Ectodermal cell (in vitro differentiated cells): ENCODE measurements at regions not wholly inside any gene's neighbourhood (a gene's known extent, or its start where the extent isn't known, plus 50 kb on each side); places are given as distances from the start of the nearest gene placed in this dataset.

Source experiments
- H3K27ac ChIP-seq: 2 replicates; pipeline ENCODE4 v1.7.0; 2013; ENCODE audit warnings: mild to moderate bottlenecking, low read depth, low read length; ENCODE audit not compliant: insufficient read depth, poor library complexity, severe bottlenecking
- H3K27me3 ChIP-seq: 2 replicates; pipeline ENCODE4 v1.7.0; 2013; ENCODE audit warnings: mild to moderate bottlenecking, low read length; ENCODE audit not compliant: insufficient read depth, control insufficient read depth, poor library complexity, severe bottlenecking
- H3K36me3 ChIP-seq: one replicate; pipeline ENCODE4 v1.7.0; 2013; ENCODE audit warnings: low read length; ENCODE audit not compliant: control insufficient read depth, insufficient read depth
- H3K4me1 ChIP-seq: one replicate; pipeline ENCODE4 v1.7.0; 2013; ENCODE audit warnings: low read length; ENCODE audit not compliant: control insufficient read depth, insufficient read depth
- H3K4me3 ChIP-seq: 2 replicates; pipeline ENCODE4 v1.7.0; 2013; ENCODE audit warnings: low read depth, low read length, control low read depth; ENCODE audit not compliant: insufficient read depth
- H3K9me3 ChIP-seq: 2 replicates; pipeline ENCODE4 v1.7.0; 2013; ENCODE audit warnings: mild to moderate bottlenecking, low read length, moderate library complexity; ENCODE audit not compliant: control insufficient read depth
- WGBS, 2 experiments: methylation state at CpG; one replicate each; pipeline ENCODE4 v1.1.7; 2013; ENCODE audit warnings: missing lambda C conversion rate in 2 of 2; 5-methylcytosine and 5-hydroxymethylcytosine counted together

DNA sequence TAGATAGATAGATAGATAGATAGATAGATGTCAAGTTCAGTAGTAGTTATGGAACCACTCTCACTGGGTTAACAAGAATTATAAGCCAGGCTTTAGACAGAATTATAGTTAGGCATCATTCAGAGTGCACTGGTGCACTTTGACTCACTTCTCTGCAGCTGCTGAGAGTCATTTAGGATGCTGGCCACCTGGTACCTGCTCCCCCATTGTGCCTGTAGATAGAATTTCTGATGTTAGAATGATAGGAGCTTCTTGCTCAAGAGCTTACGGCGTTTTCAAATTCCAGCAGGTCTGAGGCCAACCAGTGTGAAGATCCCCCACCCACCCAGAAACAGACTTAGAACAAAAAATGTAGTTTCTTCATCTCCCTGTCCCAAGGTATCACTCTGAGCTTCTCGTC is 107.8 kb upstream of the HMCN1 start:
- 91 to 95% methylated on average over 3 of the region's 3 CpGs for WGBS, 2 experiments
- no peaks in the 10 kb centered on the region for H3K4me1 ChIP-seq
- H3K27me3 ChIP-seq, result no peaks in the 10 kb centered on the region
- H3K36me3 ChIP-seq, result no peaks in the 10 kb centered on the region
- H3K27ac ChIP-seq, result no peak overlapping the region
- no peak overlapping the region for H3K4me3 ChIP-seq
- no peaks in the 10 kb centered on the region for H3K9me3 ChIP-seq

DNA sequence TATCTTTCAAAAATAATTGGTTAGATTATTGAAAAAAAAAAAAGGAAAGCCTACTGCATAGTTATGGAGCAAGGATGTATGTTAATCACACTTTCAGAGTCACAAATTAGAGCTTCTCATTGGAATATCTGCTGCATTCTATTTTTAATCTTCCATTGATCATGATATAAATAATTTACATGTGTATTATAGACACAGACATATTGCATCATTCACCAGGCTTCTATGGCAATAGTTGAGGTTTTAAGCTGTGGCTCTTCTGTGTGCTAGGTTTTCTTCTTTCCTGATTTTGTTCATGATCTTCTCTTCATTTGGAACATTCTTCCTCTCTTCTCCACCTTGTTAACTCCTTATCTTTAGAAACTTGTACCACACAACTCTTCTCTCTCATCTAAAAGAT is 123.2 kb upstream of the HMCN1 start:
- no peaks in the 10 kb centered on the region for H3K27me3 ChIP-seq
- no peak overlapping the region for H3K27ac ChIP-seq
- no peaks in the 10 kb centered on the region for H3K4me1 ChIP-seq
- H3K9me3 ChIP-seq, result no peaks in the 10 kb centered on the region
- no peaks in the 10 kb centered on the region for H3K36me3 ChIP-seq
- H3K4me3 ChIP-seq, result no peak overlapping the region

GRCh38 chr1:185608177-185608576 is 126.0 kb upstream of the HMCN1 start:
- no peaks in the 10 kb centered on the region for H3K27me3 ChIP-seq
- no peaks in the 10 kb centered on the region for H3K4me1 ChIP-seq
- 92 to 93% methylated on average over 5 of the region's 5 CpGs for WGBS, 2 experiments
- no peak overlapping the region for H3K27ac ChIP-seq
- no peak overlapping the region for H3K4me3 ChIP-seq
- no peaks in the 10 kb centered on the region for H3K9me3 ChIP-seq
- no peaks in the 10 kb centered on the region for H3K36me3 ChIP-seq

DNA sequence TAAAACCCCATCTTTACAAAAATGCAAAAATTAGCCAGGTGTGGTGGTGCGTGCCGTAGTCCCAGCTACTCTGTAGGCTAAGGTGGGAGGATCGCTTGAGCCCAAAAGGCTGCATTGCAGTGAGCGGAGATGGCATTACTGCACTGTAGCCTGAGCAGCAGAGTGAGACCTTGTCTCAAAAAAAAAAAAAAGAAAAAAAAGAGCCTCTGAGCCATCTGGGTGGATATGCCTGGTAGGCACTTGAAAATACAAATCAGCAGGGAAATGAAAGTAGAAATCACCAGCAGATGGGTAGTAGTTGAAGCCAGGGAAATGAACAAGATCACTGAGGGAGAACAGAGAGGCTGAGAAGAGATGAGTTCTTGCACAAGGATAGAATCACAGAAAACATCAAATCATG is 131.0 kb upstream of the HMCN1 start:
- no peak overlapping the region for H3K27ac ChIP-seq
- H3K9me3 ChIP-seq, result no peaks in the 10 kb centered on the region
- H3K36me3 ChIP-seq, result no peaks in the 10 kb centered on the region
- H3K4me1 ChIP-seq, result no peaks in the 10 kb centered on the region
- H3K27me3 ChIP-seq, result no peaks in the 10 kb centered on the region
- no peak overlapping the region for H3K4me3 ChIP-seq
- WGBS, 2 experiments, result 92 to 95% methylated on average over 4 of the region's 4 CpGs

GRCh38 chr1:185601189-185601588 is 133.0 kb upstream of the HMCN1 start:
- no peak overlapping the region for H3K4me3 ChIP-seq
- H3K9me3 ChIP-seq, result no peaks in the 10 kb centered on the region
- H3K36me3 ChIP-seq, result no peaks in the 10 kb centered on the region
- WGBS, 2 experiments, result 89 to 92% methylated on average over 1 of the region's 1 CpG
- no peak overlapping the region for H3K27ac ChIP-seq
- H3K27me3 ChIP-seq, result no peaks in the 10 kb centered on the region
- H3K4me1 ChIP-seq, result no peaks in the 10 kb centered on the region

DNA sequence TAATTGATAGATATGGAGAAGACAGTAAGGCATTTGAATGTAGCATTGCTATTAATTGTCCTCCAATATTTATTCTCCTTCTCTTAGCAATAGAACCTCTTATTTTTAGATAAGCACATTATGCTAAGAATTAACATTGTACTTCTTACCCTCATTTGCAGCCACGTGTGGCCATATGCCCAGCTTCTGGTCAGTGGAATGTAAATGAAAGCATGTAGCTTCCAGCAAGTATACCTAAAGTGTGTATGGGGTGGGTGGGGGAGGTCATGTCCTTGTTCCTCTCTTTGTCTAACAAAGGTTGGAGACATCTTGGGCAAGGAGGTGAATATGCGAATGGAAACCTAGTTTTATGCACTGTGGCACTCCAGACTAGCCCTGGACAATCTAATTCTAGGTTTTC is 133.6 kb upstream of the HMCN1 start:
- no peaks in the 10 kb centered on the region for H3K9me3 ChIP-seq
- H3K4me3 ChIP-seq, result no peak overlapping the region
- H3K36me3 ChIP-seq, result no peaks in the 10 kb centered on the region
- 83 to 84% methylated on average over 1 to 2 of the region's 2 CpGs for WGBS, 2 experiments
- H3K4me1 ChIP-seq, result no peaks in the 10 kb centered on the region
- H3K27ac ChIP-seq, result no peak overlapping the region
- no peaks in the 10 kb centered on the region for H3K27me3 ChIP-seq

- no peak overlapping the region for H3K27ac ChIP-seq
These were observed 135.9 kb upstream of the HMCN1 start for GRCh38 chr1:185598332-185598731.

GRCh38 chr1:185595835-185596667 is 138.1 kb upstream of the HMCN1 start:
- Histone ChIP-seq H3K4me1 (no peaks in the 10 kb centered on the region), H3K27ac (no peak overlapping the region), H3K27me3 (no peaks in the 10 kb centered on the region), H3K36me3 (no peaks in the 10 kb centered on the region), H3K4me3 (no peak overlapping the region), H3K9me3 (no peaks in the 10 kb centered on the region)
- WGBS, 2 experiments, result 62 to 65% methylated on average over 3 of the region's 3 CpGs

More at GRCh38 chr1:185598332-185598731, 135.9 kb upstream of the HMCN1 start:
- H3K9me3 ChIP-seq, result no peaks in the 10 kb centered on the region
- no peaks in the 10 kb centered on the region for H3K36me3 ChIP-seq
- no peaks in the 10 kb centered on the region for H3K27me3 ChIP-seq
- H3K4me3 ChIP-seq, result no peak overlapping the region
- 83 to 94% methylated on average over 1 of the region's 1 CpG for WGBS, 2 experiments
- no peaks in the 10 kb centered on the region for H3K4me1 ChIP-seq

GRCh38 chr1:185594786-185595410 is 139.3 kb upstream of the HMCN1 start:
- WGBS, 2 experiments, result 90 to 93% methylated on average over 3 of the region's 3 CpGs
- Histone ChIP-seq H3K27me3 (no peaks in the 10 kb centered on the region), H3K4me3 (no peak overlapping the region), H3K27ac (no peak overlapping the region), H3K4me1 (no peaks in the 10 kb centered on the region), H3K36me3 (no peaks in the 10 kb centered on the region), H3K9me3 (no peaks in the 10 kb centered on the region)

- no peak overlapping the region for H3K27ac ChIP-seq
- no CpG with 5 or more reads among the region's 1 CpG for WGBS, 2 experiments
These were observed 140.9 kb upstream of the HMCN1 start for GRCh38 chr1:185593271-185593670.

More at GRCh38 chr1:185593271-185593670, 140.9 kb upstream of the HMCN1 start:
- no peaks in the 10 kb centered on the region for H3K9me3 ChIP-seq
- H3K4me1 ChIP-seq, result no peaks in the 10 kb centered on the region
- H3K36me3 ChIP-seq, result no peaks in the 10 kb centered on the region
- no peak overlapping the region for H3K4me3 ChIP-seq
- no peaks in the 10 kb centered on the region for H3K27me3 ChIP-seq
